ENCODE measurements at regions not wholly inside any gene's neighbourhood (a gene's known extent, or its start where the extent isn't known, plus 50 kb on each side); places are given as distances from the start of the nearest gene placed in this dataset.
"Not testable (repeated sequence)": the region's sequence is repeated elsewhere in the genome, so short reads cannot be mapped to it uniquely, and the experiment has no call there.

DNA sequence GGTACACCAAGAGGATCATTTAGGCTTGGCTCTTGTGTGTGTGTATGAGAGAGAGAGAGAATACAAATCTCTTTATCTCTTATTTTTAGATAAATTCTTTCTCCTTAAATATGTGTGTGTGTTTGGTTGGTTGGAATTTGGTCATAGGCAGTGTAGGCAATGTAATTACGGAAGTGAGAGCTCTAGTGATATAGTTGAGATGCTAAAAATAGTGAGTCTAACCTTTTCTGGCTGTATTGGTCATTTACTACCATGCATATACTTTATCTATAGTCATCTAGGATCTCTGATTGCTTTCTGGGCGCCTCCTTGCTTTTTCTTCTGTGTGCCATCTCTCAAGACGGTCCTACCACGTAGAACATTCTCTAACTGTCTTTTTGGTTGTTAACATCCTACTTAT is 250.2 kb downstream of the NUF2 start:
- FAIRE-seq, result no peak
- DNase-seq (ENCODE audit: low spot score), result no peak

GRCh38 chr1:163574119-163574518 is 252.4 kb downstream of the NUF2 start:
- no peak for FAIRE-seq

DNA sequence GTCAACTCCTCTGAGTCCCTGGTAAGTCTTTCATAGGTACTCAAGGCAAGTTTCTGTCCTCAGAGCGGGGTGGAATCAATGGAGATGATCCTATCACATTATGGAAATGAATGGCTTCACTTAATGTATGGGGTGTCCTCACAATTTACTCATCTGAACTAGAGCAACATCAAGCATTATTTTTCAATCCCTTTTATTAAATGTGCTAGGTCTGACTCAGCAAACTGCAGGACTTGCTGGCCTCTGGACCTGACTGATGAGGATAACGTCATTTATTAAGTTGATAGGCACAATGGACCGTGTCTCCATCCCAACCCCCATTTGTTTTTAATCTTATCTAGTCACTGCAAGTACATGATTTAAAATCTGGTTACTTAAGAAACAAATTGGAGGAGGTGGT is 259.2 kb downstream of the NUF2 start:
- no peak for FAIRE-seq

More at GRCh38 chr1:163574119-163574518, 252.4 kb downstream of the NUF2 start:
- no peak for DNase-seq (ENCODE audit: low spot score)

DNA sequence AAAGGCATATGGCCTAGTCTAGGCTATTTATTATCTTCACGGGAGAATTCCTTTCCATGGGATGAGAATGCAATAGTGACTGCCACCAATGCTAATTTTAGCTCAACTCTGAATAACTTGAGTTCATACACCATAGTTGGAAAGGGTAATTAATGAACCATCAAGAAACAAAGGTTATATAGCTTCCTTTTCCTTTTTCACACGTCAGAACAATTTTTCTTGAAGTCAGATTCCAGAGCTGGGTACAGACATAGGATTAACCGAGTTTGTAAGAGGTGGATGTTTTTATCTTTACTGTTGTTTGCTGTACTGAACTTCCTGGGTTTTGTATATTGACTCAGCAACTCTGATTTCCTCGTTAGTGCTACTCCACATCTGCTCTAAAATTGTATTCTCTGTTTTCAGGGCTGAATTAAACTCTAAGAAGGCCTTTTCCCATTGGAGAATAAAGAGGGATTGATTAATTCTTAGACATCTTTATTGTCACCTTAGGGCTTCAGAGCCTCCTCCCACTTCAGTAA is 262.0 kb downstream of the NUF2 start:
- FAIRE-seq (no peak), DNase-seq (ENCODE audit: low spot score) (no peak)

More for the DNA sequence above, 259.2 kb downstream of the NUF2 start:
- no peak for DNase-seq (ENCODE audit: low spot score)

- FAIRE-seq, result no peak
- DNase-seq (ENCODE audit: low spot score), result no peak
Observed at GRCh38 chr1:163585796-163586195, 264.0 kb downstream of the NUF2 start.

DNA sequence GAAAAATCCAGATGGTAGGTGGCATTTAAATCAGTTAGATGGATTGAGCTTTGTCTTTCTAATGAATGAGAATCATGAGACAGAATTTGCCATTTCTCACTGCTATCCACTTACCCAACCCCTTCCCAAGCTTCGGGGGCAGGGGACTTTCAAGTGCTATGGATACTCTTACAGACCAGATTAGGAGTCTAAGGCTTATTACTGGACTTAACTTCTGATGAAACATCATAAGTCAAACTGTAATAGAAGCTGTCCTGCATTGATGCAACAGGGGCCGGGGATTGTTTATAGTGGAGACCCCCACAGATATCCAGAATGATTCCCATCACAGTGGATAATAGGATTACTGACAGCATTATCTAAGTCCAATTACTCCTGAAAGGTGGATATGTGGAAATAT is 267.0 kb downstream of the NUF2 start:
- FAIRE-seq (no peak), DNase-seq (ENCODE audit: low spot score) (no peak)

DNA sequence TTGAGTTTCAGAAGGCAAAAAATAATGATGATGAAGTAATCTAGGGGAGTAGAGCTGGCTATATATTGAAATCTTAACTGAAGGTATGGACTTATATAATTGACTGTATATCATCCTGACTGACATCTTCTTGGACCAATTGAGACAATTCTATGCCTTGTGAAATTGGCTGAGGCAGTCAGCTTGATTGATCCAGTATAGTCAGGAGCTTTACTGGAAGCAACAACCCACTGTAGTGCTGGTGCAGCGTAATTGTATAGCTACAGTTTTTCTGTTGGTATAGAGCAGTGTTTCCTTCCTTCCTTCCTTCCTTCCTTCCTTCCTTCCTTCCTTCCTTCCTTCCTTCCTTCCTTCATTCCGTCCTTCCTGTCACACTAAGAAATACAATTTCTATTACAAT is 268.0 kb downstream of the NUF2 start:
- DNase-seq (ENCODE audit: low spot score), result no peak
- FAIRE-seq, result no peak

DNA sequence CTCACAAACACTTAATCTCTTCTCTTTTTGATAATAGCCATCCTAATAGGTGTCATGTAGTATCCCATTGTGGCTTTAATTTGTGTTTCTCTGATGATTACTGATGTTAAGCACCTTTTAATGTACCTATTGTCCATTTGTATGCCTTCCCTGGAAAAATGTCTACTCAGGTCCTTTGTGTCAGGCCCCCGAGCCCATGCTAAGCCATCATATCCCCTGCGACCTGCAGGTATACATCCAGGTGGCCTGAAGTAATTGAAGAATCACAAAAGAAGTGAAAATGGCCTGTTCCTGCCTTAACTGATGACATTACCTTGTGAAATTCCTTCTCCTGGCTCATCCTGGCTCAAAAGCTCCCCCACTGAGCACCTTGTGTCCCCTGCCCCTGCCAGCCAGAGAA is 269.4 kb downstream of the NUF2 start:
- not testable (repeated sequence) for DNase-seq (ENCODE audit: low spot score); FAIRE-seq

GRCh38 chr1:163592623-163593022 is 270.9 kb downstream of the NUF2 start:
- FAIRE-seq; DNase-seq (ENCODE audit: low spot score): not testable (repeated sequence)

- FAIRE-seq, result not testable (repeated sequence)
Observed at GRCh38 chr1:163596106-163596505, 274.4 kb downstream of the NUF2 start.

GRCh38 chr1:163596541-163597258 is 274.9 kb downstream of the NUF2 start:
- DNase-seq (ENCODE audit: low spot score) (no peak), FAIRE-seq (no peak)

More at GRCh38 chr1:163596106-163596505, 274.4 kb downstream of the NUF2 start:
- DNase-seq (ENCODE audit: low spot score), result not testable (repeated sequence)

DNA sequence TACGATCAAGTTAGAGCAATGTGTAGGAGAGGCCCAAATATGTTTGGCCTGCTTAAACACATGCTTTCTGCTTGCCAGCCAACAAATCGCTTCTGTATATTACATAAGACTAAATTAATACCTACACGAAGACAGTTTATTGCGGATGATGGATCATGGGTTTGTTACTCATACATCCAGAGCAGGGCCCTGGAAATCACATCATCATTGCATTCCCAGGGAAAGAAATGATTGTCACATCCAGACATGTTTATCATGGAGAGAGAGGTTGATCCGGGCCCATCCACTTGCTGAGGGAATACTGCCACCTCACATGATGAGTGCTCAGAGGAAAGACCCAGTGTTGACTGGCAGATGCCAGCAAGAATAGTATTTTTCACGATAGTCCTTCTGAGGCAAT is 282.6 kb downstream of the NUF2 start:
- FAIRE-seq (no peak), DNase-seq (ENCODE audit: low spot score) (no peak)

DNA sequence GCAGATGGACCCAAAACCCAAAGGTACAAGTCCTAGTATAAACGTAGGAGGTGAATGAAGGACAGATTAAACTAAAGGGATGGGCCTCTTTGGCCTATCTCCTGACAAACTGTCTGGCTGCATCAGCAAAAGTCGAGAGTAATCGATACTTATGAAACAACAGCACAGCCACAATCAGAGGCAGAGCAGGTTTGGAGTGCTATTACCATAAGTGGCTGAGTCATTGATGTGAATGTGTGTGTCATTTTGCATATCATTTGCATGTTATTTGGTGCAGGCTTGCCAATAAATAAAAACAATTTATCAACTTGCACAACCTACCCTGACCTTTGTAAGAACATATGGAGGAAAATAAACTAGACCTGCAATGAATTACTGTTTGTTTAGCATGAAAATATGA is 283.1 kb downstream of the NUF2 start:
- FAIRE-seq (no peak), DNase-seq (ENCODE audit: low spot score) (no peak)

DNA sequence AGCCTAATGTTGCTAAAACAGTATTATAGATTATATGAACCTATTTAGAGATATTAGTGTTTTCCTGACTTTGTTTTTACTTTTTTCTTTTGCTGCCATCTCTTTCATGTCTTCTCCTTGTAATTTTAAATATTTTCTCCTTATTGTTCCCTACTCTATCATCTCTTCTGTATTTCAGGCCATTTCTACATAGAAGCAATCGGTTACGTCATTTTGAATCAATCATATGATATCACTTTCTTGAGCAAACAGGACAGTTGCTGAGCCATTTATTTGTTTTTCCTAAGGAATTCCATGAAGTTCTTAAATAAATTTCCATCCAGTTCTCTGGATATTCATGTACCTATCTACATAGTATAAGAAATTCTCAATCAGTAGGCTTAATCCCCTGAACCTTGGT is 287.2 kb downstream of the NUF2 start:
- no peak for FAIRE-seq

GRCh38 chr1:163609858-163610257 is 288.1 kb downstream of the NUF2 start:
- DNase-seq (ENCODE audit: low spot score), result no peak
- no peak for FAIRE-seq

More for the DNA sequence above, 287.2 kb downstream of the NUF2 start:
- no peak for DNase-seq (ENCODE audit: low spot score)

DNA sequence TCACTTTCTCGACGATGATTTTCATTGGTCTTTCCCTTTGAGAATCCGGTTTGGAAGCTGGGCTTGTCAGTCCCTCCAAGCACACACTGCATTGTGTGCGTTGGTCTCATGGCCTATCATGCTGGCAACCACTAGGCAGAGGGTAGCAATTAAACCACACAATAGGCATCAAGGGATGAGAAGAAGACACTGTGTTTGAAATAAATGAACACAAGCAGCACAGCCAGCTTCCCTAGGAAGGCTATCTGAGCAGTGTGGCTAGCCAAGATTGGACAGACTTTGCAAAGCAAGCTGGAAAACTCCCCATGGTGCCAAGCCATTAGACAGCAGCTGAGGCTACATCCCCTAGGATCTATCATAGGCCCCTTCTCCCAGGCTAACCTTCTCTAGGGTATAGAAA is 288.7 kb downstream of the NUF2 start:
- FAIRE-seq, result no peak
- no peak for DNase-seq (ENCODE audit: low spot score)

DNA sequence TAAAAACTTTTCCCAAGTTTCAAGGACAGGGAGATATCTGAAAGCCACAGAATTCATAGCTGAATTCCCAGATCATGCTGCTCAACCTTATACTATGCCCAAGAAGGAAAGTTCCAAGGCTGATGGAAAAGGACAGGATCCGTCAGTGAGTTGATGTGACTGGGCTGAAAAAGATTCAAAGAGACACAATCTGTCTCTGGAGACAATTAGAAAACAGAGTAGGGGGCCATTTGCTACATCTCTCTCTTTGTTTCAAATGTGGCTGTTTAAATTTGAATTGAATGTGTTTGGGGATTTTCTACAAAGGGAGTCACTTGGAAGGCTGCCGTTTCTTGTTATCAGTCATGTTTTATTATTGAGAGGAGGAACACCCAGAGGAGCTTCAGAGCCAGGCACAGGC is 292.6 kb downstream of the NUF2 start:
- DNase-seq (ENCODE audit: low spot score), result no peak

GRCh38 chr1:163628034-163628773 is 306.4 kb downstream of the NUF2 start:
- no peak for DNase-seq (ENCODE audit: low spot score)
- no peak for FAIRE-seq

More for the DNA sequence above, 292.6 kb downstream of the NUF2 start:
- FAIRE-seq, result no peak

GRCh38 chr1:163632269-163632668 is 310.5 kb downstream of the NUF2 start:
- DNase-seq (ENCODE audit: low spot score), result no peak
- FAIRE-seq, result no peak

DNA sequence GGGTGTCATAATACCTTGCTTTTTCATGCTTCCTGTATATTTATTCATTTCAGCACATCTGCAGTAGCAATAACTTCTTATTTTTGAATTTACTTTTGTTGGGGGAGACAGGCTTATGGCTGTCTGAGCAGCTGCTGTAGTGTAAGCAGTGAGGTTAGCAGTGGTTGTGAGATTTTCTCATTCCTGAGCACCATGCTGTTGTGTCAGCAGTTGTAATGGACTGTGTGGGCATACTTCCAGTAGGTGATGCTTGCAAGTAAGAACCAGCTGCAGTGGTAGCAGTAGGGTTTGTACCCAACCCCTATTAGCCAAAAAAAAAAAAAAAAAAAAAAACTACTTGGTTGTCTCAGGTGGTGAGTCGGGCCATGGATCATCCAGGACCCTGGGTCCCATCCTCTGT is 311.6 kb downstream of the NUF2 start:
- FAIRE-seq (no peak), DNase-seq (ENCODE audit: low spot score) (no peak)

DNA sequence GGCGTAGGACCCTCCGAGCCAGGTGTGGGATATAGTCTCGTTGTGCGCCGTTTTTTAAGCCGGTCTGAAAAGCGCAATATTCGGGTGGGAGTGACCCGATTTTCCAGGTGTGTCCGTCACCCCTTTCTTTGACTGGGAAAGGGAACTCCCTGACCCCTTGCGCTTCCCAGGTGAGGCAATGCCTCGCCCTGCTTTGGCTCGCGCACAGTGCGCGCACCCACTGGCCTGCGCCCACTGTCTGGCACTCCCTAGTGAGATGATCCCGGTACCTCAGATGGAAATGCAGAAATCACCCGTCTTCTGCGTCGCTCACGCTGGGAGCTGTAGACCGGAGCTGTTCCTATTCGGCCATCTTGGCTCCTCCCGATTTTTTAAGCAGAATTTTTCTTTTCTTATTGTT is 323.9 kb downstream of the NUF2 start:
- DNase-seq (ENCODE audit: low spot score); FAIRE-seq: not testable (repeated sequence)

DNA sequence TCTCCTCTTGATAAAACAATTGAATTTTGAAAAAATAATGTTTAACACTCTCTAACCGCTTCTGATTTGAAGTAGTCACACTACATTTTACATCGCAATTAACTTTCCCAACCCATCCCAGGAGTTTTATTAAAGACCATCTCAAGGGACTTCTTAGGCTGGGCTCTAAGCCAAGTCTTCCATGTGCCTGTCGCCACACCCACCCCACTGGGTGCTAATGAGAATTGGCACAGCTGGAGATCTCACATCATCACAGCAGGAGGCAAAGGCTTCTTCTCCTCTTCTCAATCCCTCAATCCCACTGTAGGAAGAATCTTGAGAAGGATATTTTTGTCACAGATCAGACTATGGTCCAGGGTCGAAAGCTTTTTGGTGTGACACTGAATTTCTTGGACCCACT is 328.9 kb downstream of the NUF2 start:
- no peak for FAIRE-seq
- DNase-seq (ENCODE audit: low spot score), result no peak

Measured in RCC 7860 (cell line).